ENCODE measurements at regions not wholly inside any gene's neighbourhood (a gene's known extent, or its start where the extent isn't known, plus 50 kb on each side); places are given as distances from the start of the nearest gene placed in this dataset.
A peak's percentile ranks its signal among the peaks of the same experiment; 100 is the strongest.
"Not testable (repeated sequence)": the region's sequence is repeated elsewhere in the genome, so short reads cannot be mapped to it uniquely, and the experiment has no call there.

- no peak overlapping the region for H3K4me2 ChIP-seq
- H3K9ac ChIP-seq, result no peak overlapping the region
- peaks cover 17% of the 10 kb centered on the region for H3K4me1 ChIP-seq
- no peak overlapping the region for H3K4me3 ChIP-seq
- H3K27ac ChIP-seq, result no peak overlapping the region
- H3K36me3 ChIP-seq, result no peaks in the 10 kb centered on the region
- no peaks in the 10 kb centered on the region for H3K27me3 ChIP-seq
- H3K9me3 ChIP-seq, result no peaks in the 10 kb centered on the region
- no peaks in the 10 kb centered on the region for H4K20me1 ChIP-seq
- TF ChIP-seq Cebpa-rat (IDR thresholded peaks at IDR 0.05), result no peak
Observed at GRCh38 chr20:47963022-47963421, 177.7 kb upstream of the SULF2 start.

GRCh38 chr20:47962286-47962963, 177.1 kb upstream of the SULF2 start:
- Histone ChIP-seq H3K4me2 (no peak overlapping the region), H3K9me3 (no peaks in the 10 kb centered on the region), H4K20me1 (no peaks in the 10 kb centered on the region), H3K4me3 (no peak overlapping the region), H3K9ac (no peak overlapping the region), H3K27me3 (no peaks in the 10 kb centered on the region), H3K4me1 (peaks cover 23% of the 10 kb centered on the region), H3K36me3 (no peaks in the 10 kb centered on the region), H3K27ac (no peak overlapping the region)
- TF ChIP-seq Cebpa-rat (IDR thresholded peaks at IDR 0.05), result no peak

- peaks cover 37% of the 10 kb centered on the region for H3K4me1 ChIP-seq
- H3K9ac ChIP-seq, result no peak overlapping the region
- H3K9me3 ChIP-seq, result no peaks in the 10 kb centered on the region
- no peak overlapping the region for H3K27ac ChIP-seq
- H3K4me2 ChIP-seq, result peak overlapping the region; percentile 27; the same call in 1 of the 2 replicates
- H3K27me3 ChIP-seq, result no peaks in the 10 kb centered on the region
- no peaks in the 10 kb centered on the region for H3K36me3 ChIP-seq
- H3K4me3 ChIP-seq, result no peak overlapping the region
- no peaks in the 10 kb centered on the region for H4K20me1 ChIP-seq
- TF ChIP-seq Cebpa-rat (IDR thresholded peaks at IDR 0.05), result no peak
Observed at GRCh38 chr20:47960769-47961541, 175.7 kb upstream of the SULF2 start.

GRCh38 chr20:47960277-47960676, 175.0 kb upstream of the SULF2 start:
- Histone ChIP-seq H3K4me3 (no peak overlapping the region), H3K36me3 (no peaks in the 10 kb centered on the region), H3K4me1 (peaks cover 42% of the 10 kb centered on the region), H3K27ac (no peak overlapping the region), H3K9ac (no peak overlapping the region), H3K4me2 (peak overlapping the region; percentile 27; the same call in 1 of the 2 replicates), H4K20me1 (no peaks in the 10 kb centered on the region), H3K27me3 (no peaks in the 10 kb centered on the region), H3K9me3 (no peaks in the 10 kb centered on the region)
- TF ChIP-seq Cebpa-rat (IDR thresholded peaks at IDR 0.05), result no peak

GRCh38 chr20:47957989-47958801, 172.9 kb upstream of the SULF2 start:
- Histone ChIP-seq H3K4me2 (peak overlapping the region; percentile 80), H3K27ac (peak overlapping the region; percentile 61), H3K4me1 (peaks cover 48% of the 10 kb centered on the region)
- not testable (repeated sequence) for H3K9me3 ChIP-seq, H3K36me3 ChIP-seq, H4K20me1 ChIP-seq, H3K9ac ChIP-seq, H3K4me3 ChIP-seq, H3K27me3 ChIP-seq

GRCh38 chr20:47957135-47957534, 171.9 kb upstream of the SULF2 start:
- Histone ChIP-seq H3K36me3 (no peaks in the 10 kb centered on the region), H3K4me1 (peaks cover 58% of the 10 kb centered on the region), H4K20me1 (no peaks in the 10 kb centered on the region), H3K27me3 (no peaks in the 10 kb centered on the region), H3K4me2 (peak overlapping the region; percentile 80), H3K9ac (no peak overlapping the region), H3K4me3 (no peak overlapping the region), H3K9me3 (no peaks in the 10 kb centered on the region), H3K27ac (peak overlapping the region; percentile 61)
- no peak for TF ChIP-seq Cebpa-rat (IDR thresholded peaks at IDR 0.05)

GRCh38 chr20:47956268-47956995, 171.2 kb upstream of the SULF2 start:
- no peaks in the 10 kb centered on the region for H4K20me1 ChIP-seq
- no peak overlapping the region for H3K27ac ChIP-seq
- H3K36me3 ChIP-seq, result no peaks in the 10 kb centered on the region
- H3K27me3 ChIP-seq, result no peaks in the 10 kb centered on the region
- H3K4me3 ChIP-seq, result no peak overlapping the region
- H3K9ac ChIP-seq, result no peak overlapping the region
- H3K4me1 ChIP-seq, result peaks cover 65% of the 10 kb centered on the region
- H3K4me2 ChIP-seq, result peak overlapping the region; percentile 80
- no peaks in the 10 kb centered on the region for H3K9me3 ChIP-seq
- no peak for TF ChIP-seq Cebpa-rat (IDR thresholded peaks at IDR 0.05)

GRCh38 chr20:47953471-47953870, 168.2 kb upstream of the SULF2 start:
- H3K27ac ChIP-seq, result no peak overlapping the region
- H3K9ac ChIP-seq, result no peak overlapping the region
- no peaks in the 10 kb centered on the region for H3K27me3 ChIP-seq
- no peak overlapping the region for H3K4me2 ChIP-seq
- no peaks in the 10 kb centered on the region for H4K20me1 ChIP-seq
- H3K9me3 ChIP-seq, result no peaks in the 10 kb centered on the region
- H3K4me3 ChIP-seq, result no peak overlapping the region
- no peaks in the 10 kb centered on the region for H3K36me3 ChIP-seq
- peaks cover 73% of the 10 kb centered on the region for H3K4me1 ChIP-seq
- no peak for TF ChIP-seq Cebpa-rat (IDR thresholded peaks at IDR 0.05)

- H3K9me3 ChIP-seq, result no peaks in the 10 kb centered on the region
- H3K27ac ChIP-seq, result no peak overlapping the region
- peak overlapping the region; percentile 66 for H3K4me2 ChIP-seq
- H3K9ac ChIP-seq, result no peak overlapping the region
- no peaks in the 10 kb centered on the region for H4K20me1 ChIP-seq
- H3K4me1 ChIP-seq, result peaks cover 66% of the 10 kb centered on the region
- TF ChIP-seq Cebpa-rat (IDR thresholded peaks at IDR 0.05), result no peak
- no peak overlapping the region for H3K4me3 ChIP-seq
- no peaks in the 10 kb centered on the region for H3K27me3 ChIP-seq
- H3K36me3 ChIP-seq, result no peaks in the 10 kb centered on the region
Observed at GRCh38 chr20:47952023-47952564, 166.8 kb upstream of the SULF2 start.

Measured in BLaER1 (cell line).